ENCODE measurements at regions not wholly inside any gene's neighbourhood (a gene's known extent, or its start where the extent isn't known, plus 50 kb on each side); places are given as distances from the start of the nearest gene placed in this dataset.

GRCh38 chr4:85092536-85092935 is 126.0 kb upstream of the WDFY3 start:
- H3K27ac ChIP-seq (ENCODE audit: insufficient read length, low read depth, low read length), result no peak overlapping the region
- H2AFZ ChIP-seq (ENCODE audit: low read length), result no peak overlapping the region
- H3K4me2 ChIP-seq (ENCODE audit: insufficient read depth, insufficient read length, low read length), result no peak overlapping the region
- DNase-seq, result no peak
- H3K36me3 Mint-ChIP-seq (ENCODE audit: insufficient read depth in 1 of 3, low read depth in 3 of 3), result peaks cover 4 to 32% (median 8%) of the 10 kb centered on the region in 3 experiments
- H3K23me2 ChIP-seq (ENCODE audit: insufficient read length, low read depth, low read length, poor library complexity, severe bottlenecking), result no peaks in the 10 kb centered on the region
- H4K5ac ChIP-seq (ENCODE audit: insufficient read length, low read depth, low read length), result no peak overlapping the region
- H2BK20ac ChIP-seq (ENCODE audit: low read depth, low read length, poor library complexity, severe bottlenecking), result no peak overlapping the region
- no peak overlapping the region for H3K4me3 Mint-ChIP-seq
- H3K27me3 Mint-ChIP-seq (ENCODE audit: low read depth), result no peaks in the 10 kb centered on the region
- no peak for TF ChIP-seq CTCF (conservative IDR thresholded peaks at IDR 0.05)
- no peak overlapping the region for H3K9ac ChIP-seq (ENCODE audit: extremely low read depth, insufficient read length, low read length)
- no peak overlapping the region for H2BK12ac ChIP-seq (ENCODE audit: insufficient read length, low read depth, low read length)
- H2BK5ac ChIP-seq (ENCODE audit: insufficient read length, low read length), result no peak overlapping the region
- H3K9me3 Mint-ChIP-seq, result peaks cover 20% of the 10 kb centered on the region in 2 experiments
- no peaks in the 10 kb centered on the region for H4K20me1 ChIP-seq (ENCODE audit: control insufficient read depth, insufficient read depth, insufficient read length)
- H3T11ph ChIP-seq (ENCODE audit: low read length), result no peak overlapping the region
- peaks cover 6 to 7% of the 10 kb centered on the region in 2 experiments; a peak in 2 of 4 replicates for H3K4me1 Mint-ChIP-seq
- H3K23ac ChIP-seq (ENCODE audit: insufficient read length, low read depth, low read length), result no peak overlapping the region
- H3K4me1 ChIP-seq (ENCODE audit: insufficient read depth, low read length), result no peaks in the 10 kb centered on the region
- no peaks in the 10 kb centered on the region for H3K79me2 ChIP-seq (ENCODE audit: insufficient read depth, low read length)
- WGBS (ENCODE audit: extremely low coverage, insufficient read length, low lambda C conversion rate), result no CpG with 5 or more reads among the region's 3 CpGs
- no peak overlapping the region for H4K91ac ChIP-seq (ENCODE audit: insufficient read length, low read depth, low read length)
- H2BK120ac ChIP-seq (ENCODE audit: low read depth, low read length, poor library complexity, severe bottlenecking), result no peak overlapping the region
- no peak overlapping the region for H3K14ac ChIP-seq (ENCODE audit: insufficient read depth, low read length)
- H3K56ac ChIP-seq (ENCODE audit: insufficient read length, low read depth, low read length), result no peak overlapping the region
- no peak overlapping the region for H2BK15ac ChIP-seq (ENCODE audit: low read depth, low read length)
- H4K8ac ChIP-seq (replicated peaks; ENCODE audit: insufficient read length, low read depth, low read length), result no peak overlapping the region
- no peak overlapping the region for H3K4ac ChIP-seq (ENCODE audit: low read depth, low read length)
- H3K9me3 ChIP-seq (ENCODE audit: control insufficient read depth, low read depth, low read length), result peaks cover 10% of the 10 kb centered on the region
- no peak overlapping the region for H3K27ac Mint-ChIP-seq
- no peaks in the 10 kb centered on the region for H3K27me3 ChIP-seq (ENCODE audit: insufficient read depth, low read length)
- H3K18ac ChIP-seq (ENCODE audit: insufficient read length, low read depth, low read length), result no peak overlapping the region
- H3K79me1 ChIP-seq (ENCODE audit: insufficient read depth, low read depth, low read length, poor library complexity, severe bottlenecking), result no peaks in the 10 kb centered on the region
- H2AK5ac ChIP-seq (ENCODE audit: insufficient read length, low read length), result no peak overlapping the region

Data from H9 (cell line).